ENCODE measurements at regions not wholly inside any gene's neighbourhood (a gene's known extent, or its start where the extent isn't known, plus 50 kb on each side); places are given as distances from the start of the nearest gene placed in this dataset.

- Histone ChIP-seq H3K9me3 (peaks cover 0 to 4% (median 0%) of the 10 kb centered on the region in 4 donors), H3K4me3 (no peak overlapping the region), H3K36me3 (no peaks in the 10 kb centered on the region), H3K27me3 (no peaks in the 10 kb centered on the region), H3K27ac (no peak overlapping the region), H3K4me1 (no peaks in the 10 kb centered on the region)
- WGBS, 5 donors, result 75 to 85% (median 82%) methylated on average over 2 of the region's 2 CpGs
- TF ChIP-seq, protein P1, sequence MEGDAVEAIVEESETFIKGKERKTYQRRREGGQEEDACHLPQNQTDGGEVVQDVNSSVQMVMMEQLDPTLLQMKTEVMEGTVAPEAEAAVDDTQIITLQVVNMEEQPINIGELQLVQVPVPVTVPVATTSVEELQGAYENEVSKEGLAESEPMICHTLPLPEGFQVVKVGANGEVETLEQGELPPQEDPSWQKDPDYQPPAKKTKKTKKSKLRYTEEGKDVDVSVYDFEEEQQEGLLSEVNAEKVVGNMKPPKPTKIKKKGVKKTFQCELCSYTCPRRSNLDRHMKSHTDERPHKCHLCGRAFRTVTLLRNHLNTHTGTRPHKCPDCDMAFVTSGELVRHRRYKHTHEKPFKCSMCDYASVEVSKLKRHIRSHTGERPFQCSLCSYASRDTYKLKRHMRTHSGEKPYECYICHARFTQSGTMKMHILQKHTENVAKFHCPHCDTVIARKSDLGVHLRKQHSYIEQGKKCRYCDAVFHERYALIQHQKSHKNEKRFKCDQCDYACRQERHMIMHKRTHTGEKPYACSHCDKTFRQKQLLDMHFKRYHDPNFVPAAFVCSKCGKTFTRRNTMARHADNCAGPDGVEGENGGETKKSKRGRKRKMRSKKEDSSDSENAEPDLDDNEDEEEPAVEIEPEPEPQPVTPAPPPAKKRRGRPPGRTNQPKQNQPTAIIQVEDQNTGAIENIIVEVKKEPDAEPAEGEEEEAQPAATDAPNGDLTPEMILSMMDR (IDR thresholded peaks at IDR 0.05), result no peak
- no peak for TF ChIP-seq EP300 (IDR thresholded peaks at IDR 0.05)
- TF ChIP-seq POLR2AphosphoS5 (IDR thresholded peaks at IDR 0.05), result no peak
- TF ChIP-seq POLR2A (IDR thresholded peaks at IDR 0.05), result no peak
- intact Hi-C loops (cut with DNase I; ENCODE audit: low total_unique reads), result no loop called here
- no peak for DNase-seq
Observed at GRCh38 chr2:140158259-140158658, 1378.1 kb upstream of the NXPH2 start.

DNA sequence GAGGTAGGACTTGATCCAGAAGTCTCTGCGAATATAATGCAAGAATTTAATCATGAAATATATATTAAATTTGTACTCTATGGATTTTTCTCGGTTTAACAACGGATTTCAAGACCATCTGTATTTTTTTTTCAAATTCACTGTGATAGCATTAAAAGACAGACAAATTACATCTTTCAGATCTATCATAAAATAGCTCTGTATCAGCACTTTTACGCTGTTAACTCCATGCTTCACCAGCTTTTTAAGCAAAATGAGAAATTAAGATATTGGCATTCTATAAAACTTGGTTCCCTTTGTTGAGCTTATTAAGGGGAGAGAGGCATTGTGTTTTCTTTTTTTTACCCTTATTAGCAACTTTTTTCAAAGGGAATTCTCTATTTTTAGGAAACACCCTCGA is 1377.6 kb upstream of the NXPH2 start:
- 64 to 69% (median 65%) methylated on average over 5 of the region's 5 CpGs for WGBS, 5 donors
- intact Hi-C loops (cut with DNase I; ENCODE audit: low total_unique reads), result no loop called here

DNA sequence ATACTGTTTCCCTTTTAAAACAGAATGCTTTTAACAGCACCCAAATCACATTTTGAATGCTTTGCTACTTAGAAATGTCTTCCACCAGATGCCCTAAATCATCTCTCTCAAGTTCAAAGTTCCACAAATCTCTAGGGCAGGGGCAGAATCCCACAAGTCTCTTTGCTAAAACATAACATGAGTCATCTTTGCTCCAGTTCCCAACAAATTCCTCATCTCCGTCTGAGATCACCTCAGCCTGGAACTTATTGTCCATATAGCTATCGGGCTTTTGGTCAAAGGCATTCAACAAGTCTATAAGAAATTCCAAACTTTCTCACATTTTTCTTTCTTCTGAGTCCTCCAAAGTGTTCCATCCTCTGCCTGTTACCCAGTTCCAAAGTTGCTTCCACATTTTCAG is 1374.5 kb upstream of the NXPH2 start:
- Histone ChIP-seq H3K9me3 (peaks cover 0 to 4% (median 0%) of the 10 kb centered on the region in 4 donors), H3K4me3 (no peak overlapping the region), H3K36me3 (no peaks in the 10 kb centered on the region), H3K4me1 (no peaks in the 10 kb centered on the region), H3K27me3 (no peaks in the 10 kb centered on the region), H3K27ac (no peak overlapping the region)
- TF ChIP-seq POLR2AphosphoS5 (IDR thresholded peaks at IDR 0.05), result no peak
- TF ChIP-seq, protein P1 (IDR thresholded peaks at IDR 0.05), result no peak
- TF ChIP-seq EP300 (IDR thresholded peaks at IDR 0.05), result no peak
- TF ChIP-seq POLR2A (IDR thresholded peaks at IDR 0.05), result no peak
- 84 to 86% (median 85%) methylated on average over 2 of the region's 2 CpGs for WGBS, 5 donors
- DNase-seq, result no peak
- intact Hi-C loops (cut with DNase I; ENCODE audit: low total_unique reads), result no loop called here

More for the DNA sequence above, 1377.6 kb upstream of the NXPH2 start:
- H3K27ac ChIP-seq, result no peak overlapping the region
- H3K4me1 ChIP-seq, result no peaks in the 10 kb centered on the region
- no peaks in the 10 kb centered on the region for H3K36me3 ChIP-seq
- H3K27me3 ChIP-seq, result no peaks in the 10 kb centered on the region
- TF ChIP-seq EP300 (IDR thresholded peaks at IDR 0.05) (no peak), POLR2AphosphoS5 (IDR thresholded peaks at IDR 0.05) (no peak), POLR2A (IDR thresholded peaks at IDR 0.05) (no peak)
- TF ChIP-seq, protein P1 (IDR thresholded peaks at IDR 0.05), result no peak
- DNase-seq, result no peak
- peaks cover 0 to 4% (median 0%) of the 10 kb centered on the region in 4 donors for H3K9me3 ChIP-seq
- no peak overlapping the region for H3K4me3 ChIP-seq

DNA sequence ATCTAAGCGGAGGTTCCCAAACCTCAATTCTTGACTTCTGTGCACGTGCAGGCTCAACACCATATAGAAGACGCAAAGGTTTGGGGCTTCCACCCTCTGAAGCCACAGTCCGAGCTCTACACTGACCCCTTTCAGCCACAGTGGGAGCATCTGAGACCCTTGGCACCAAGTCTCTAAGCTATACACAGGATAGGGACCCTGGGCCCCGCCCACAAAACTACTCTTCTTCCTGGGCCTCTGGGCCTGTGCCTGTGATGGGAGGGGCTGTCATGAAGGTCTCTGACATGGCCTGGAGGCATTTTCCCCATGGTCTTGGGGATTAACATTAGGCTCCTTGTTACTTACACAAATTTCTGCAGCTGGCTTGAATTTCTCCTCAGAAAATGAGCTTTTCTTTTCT is 1374.1 kb upstream of the NXPH2 start:
- intact Hi-C loops (cut with DNase I; ENCODE audit: low total_unique reads), result no loop called here
- H3K4me3 ChIP-seq, result no peak overlapping the region
- H3K4me1 ChIP-seq, result no peaks in the 10 kb centered on the region
- peaks cover 0 to 4% (median 0%) of the 10 kb centered on the region in 4 donors for H3K9me3 ChIP-seq
- no peaks in the 10 kb centered on the region for H3K36me3 ChIP-seq
- H3K27me3 ChIP-seq, result no peaks in the 10 kb centered on the region
- no peak for TF ChIP-seq POLR2A (IDR thresholded peaks at IDR 0.05)
- no peak for TF ChIP-seq POLR2AphosphoS5 (IDR thresholded peaks at IDR 0.05)
- no peak for TF ChIP-seq EP300 (IDR thresholded peaks at IDR 0.05)
- TF ChIP-seq, protein P1 (IDR thresholded peaks at IDR 0.05), result no peak
- 79 to 97% (median 84%) methylated on average over 4 to 5 of the region's 5 CpGs for WGBS, 5 donors
- no peak for DNase-seq
- no peak overlapping the region for H3K27ac ChIP-seq
